ENCODE measurements at regions not wholly inside any gene's neighbourhood (a gene's known extent, or its start where the extent isn't known, plus 50 kb on each side); places are given as distances from the start of the nearest gene placed in this dataset.
"Not testable (repeated sequence)": the region's sequence is repeated elsewhere in the genome, so short reads cannot be mapped to it uniquely, and the experiment has no call there.

- DNase-seq (ENCODE audit: low read depth, low spot score) = no peak
- no peak overlapping the region for H3K27ac ChIP-seq
These were observed 119.0 kb downstream of the GASK1B start for GRCh38 chr4:158053801-158054200.

- no peak for DNase-seq (ENCODE audit: low read depth, low spot score)
- no peak overlapping the region for H3K27ac ChIP-seq
These were observed 119.7 kb downstream of the GASK1B start for GRCh38 chr4:158053086-158053485.

GRCh38 chr4:158051401-158052235 is 121.2 kb downstream of the GASK1B start:
- no peak for DNase-seq (ENCODE audit: low read depth, low spot score)
- no peak overlapping the region for H3K27ac ChIP-seq

- no peak for DNase-seq (ENCODE audit: low read depth, low spot score)
- H3K27ac ChIP-seq = no peak overlapping the region
These were observed 121.9 kb downstream of the GASK1B start for GRCh38 chr4:158050942-158051341.

- no peak for DNase-seq (ENCODE audit: low read depth, low spot score)
- H3K27ac ChIP-seq = no peak overlapping the region
These were observed 126.5 kb downstream of the GASK1B start for GRCh38 chr4:158046345-158046744.

GRCh38 chr4:158043971-158044618 is 128.7 kb downstream of the GASK1B start:
- DNase-seq (ENCODE audit: low read depth, low spot score) = no peak
- H3K27ac ChIP-seq = no peak overlapping the region

- no peak overlapping the region for H3K27ac ChIP-seq
- no peak for DNase-seq (ENCODE audit: low read depth, low spot score)
These were observed 130.2 kb downstream of the GASK1B start for GRCh38 chr4:158042591-158043030.

- no peak for DNase-seq (ENCODE audit: low read depth, low spot score)
These were observed 134.1 kb downstream of the GASK1B start for GRCh38 chr4:158038718-158039117.

GRCh38 chr4:158036998-158037397 is 135.8 kb downstream of the GASK1B start:
- H3K27ac ChIP-seq = no peak overlapping the region
- DNase-seq (ENCODE audit: low read depth, low spot score) = no peak

More at GRCh38 chr4:158038718-158039117, 134.1 kb downstream of the GASK1B start:
- H3K27ac ChIP-seq = no peak overlapping the region

- no peak for DNase-seq (ENCODE audit: low read depth, low spot score)
- no peak overlapping the region for H3K27ac ChIP-seq
These were observed 137.1 kb downstream of the GASK1B start for GRCh38 chr4:158035662-158036195.

- DNase-seq (ENCODE audit: low read depth, low spot score) = no peak
These were observed 139.3 kb downstream of the GASK1B start for GRCh38 chr4:158033416-158034120.

GRCh38 chr4:158032733-158033415 is 140.0 kb downstream of the GASK1B start:
- H3K27ac ChIP-seq = peak overlapping the region; percentile 18
- DNase-seq (ENCODE audit: low read depth, low spot score) = no peak

More at GRCh38 chr4:158033416-158034120, 139.3 kb downstream of the GASK1B start:
- H3K27ac ChIP-seq = peak overlapping the region; percentile 18

- DNase-seq (ENCODE audit: low read depth, low spot score); H3K27ac ChIP-seq: not testable (repeated sequence)
These were observed 144.4 kb downstream of the GASK1B start for GRCh38 chr4:158028381-158028780.

GRCh38 chr4:158025131-158025530 is 147.7 kb downstream of the GASK1B start:
- peak; percentile 69 for DNase-seq (ENCODE audit: low read depth, low spot score)
- H3K27ac ChIP-seq = no peak overlapping the region

GRCh38 chr4:158020734-158021346 is 152.0 kb downstream of the GASK1B start:
- peak; percentile 70 for DNase-seq (ENCODE audit: low read depth, low spot score)
- peak overlapping the region; percentile 80 for H3K27ac ChIP-seq

GRCh38 chr4:158020176-158020575 is 152.6 kb downstream of the GASK1B start:
- H3K27ac ChIP-seq = peak overlapping the region; percentile 80
- peak; percentile 61 for DNase-seq (ENCODE audit: low read depth, low spot score)

- no peak for DNase-seq (ENCODE audit: low read depth, low spot score)
- no peak overlapping the region for H3K27ac ChIP-seq
These were observed 154.0 kb downstream of the GASK1B start for GRCh38 chr4:158018831-158019230.

- H3K27ac ChIP-seq = no peak overlapping the region
- DNase-seq (ENCODE audit: low read depth, low spot score) = no peak
These were observed 154.5 kb downstream of the GASK1B start for GRCh38 chr4:158018221-158018830.

- no peak overlapping the region for H3K27ac ChIP-seq
- no peak for DNase-seq (ENCODE audit: low read depth, low spot score)
These were observed 156.3 kb downstream of the GASK1B start for GRCh38 chr4:158016511-158016910.
